GM21786 (cell line): ENCODE measurements at regions not wholly inside any gene's neighbourhood (a gene's known extent, or its start where the extent isn't known, plus 50 kb on each side); places are given as distances from the start of the nearest gene placed in this dataset.
"Not testable (repeated sequence)": the region's sequence is repeated elsewhere in the genome, so short reads cannot be mapped to it uniquely, and the experiment has no call there.

Source experiments
- ATAC-seq: cut with Tn5 transposase; IDR thresholded peaks from one replicate; pipeline ENCODE4 v1.9.1; 2021; ENCODE audit not compliant: unreplicated experiment

GRCh38 chr5:67605730-67606585 lies 409.4 kb upstream of the CD180 start:
- no peak for ATAC-seq

GRCh38 chr5:67591491-67591890 lies 394.9 kb upstream of the CD180 start:
- no peak for ATAC-seq

- no peak for ATAC-seq
Observed at GRCh38 chr5:67588389-67588788, 391.8 kb upstream of the CD180 start.

- no peak for ATAC-seq
Observed at GRCh38 chr5:67581203-67581602, 384.6 kb upstream of the CD180 start.

GRCh38 chr5:67578011-67578410 lies 381.4 kb upstream of the CD180 start:
- ATAC-seq, result no peak

- ATAC-seq, result no peak
Observed at GRCh38 chr5:67577424-67577823, 380.8 kb upstream of the CD180 start.

- ATAC-seq, result no peak
Observed at GRCh38 chr5:67576112-67576511, 379.5 kb upstream of the CD180 start.

GRCh38 chr5:67575087-67575486 lies 378.5 kb upstream of the CD180 start:
- ATAC-seq, result no peak

GRCh38 chr5:67561151-67561932 lies 364.7 kb upstream of the CD180 start:
- no peak for ATAC-seq

GRCh38 chr5:67552773-67553172 lies 356.2 kb upstream of the CD180 start:
- no peak for ATAC-seq

GRCh38 chr5:67549947-67550346 lies 353.3 kb upstream of the CD180 start:
- no peak for ATAC-seq

- no peak for ATAC-seq
Observed at GRCh38 chr5:67549296-67549618, 352.7 kb upstream of the CD180 start.

GRCh38 chr5:67548520-67549295 lies 352.1 kb upstream of the CD180 start:
- no peak for ATAC-seq

GRCh38 chr5:67547682-67548081 lies 351.1 kb upstream of the CD180 start:
- no peak for ATAC-seq

- not testable (repeated sequence) for ATAC-seq
Observed at GRCh38 chr5:67544942-67545341, 348.3 kb upstream of the CD180 start.

- ATAC-seq, result no peak
Observed at GRCh38 chr5:67543720-67544270, 347.2 kb upstream of the CD180 start.

GRCh38 chr5:67542479-67542878 lies 345.9 kb upstream of the CD180 start:
- ATAC-seq, result no peak

- no peak for ATAC-seq
Observed at GRCh38 chr5:67541875-67542274, 345.3 kb upstream of the CD180 start.

- ATAC-seq, result no peak
Observed at GRCh38 chr5:67538855-67539506, 342.4 kb upstream of the CD180 start.

GRCh38 chr5:67537439-67538148 lies 341.0 kb upstream of the CD180 start:
- no peak for ATAC-seq
